Hepatocyte (in vitro differentiated cells): ENCODE measurements at regions not wholly inside any gene's neighbourhood (a gene's known extent, or its start where the extent isn't known, plus 50 kb on each side); places are given as distances from the start of the nearest gene placed in this dataset.

Source experiments
- CTCF ChIP-seq: fragments of 200-600 bp; sonication (generic); IDR thresholded peaks from 2 replicates; pipeline ENCODE4 v1.5.1; 2016; ENCODE audit warnings: antibody characterized with exemption, mild to moderate bottlenecking; ENCODE audit not compliant: poor library complexity
- EZH2 ChIP-seq: fragments of 200-600 bp; sonication (generic); IDR thresholded peaks from 2 replicates; pipeline ENCODE4 v1.6.1; 2016; ENCODE audit warnings: antibody characterized with exemption, mild to moderate bottlenecking, borderline replicate concordance

DNA sequence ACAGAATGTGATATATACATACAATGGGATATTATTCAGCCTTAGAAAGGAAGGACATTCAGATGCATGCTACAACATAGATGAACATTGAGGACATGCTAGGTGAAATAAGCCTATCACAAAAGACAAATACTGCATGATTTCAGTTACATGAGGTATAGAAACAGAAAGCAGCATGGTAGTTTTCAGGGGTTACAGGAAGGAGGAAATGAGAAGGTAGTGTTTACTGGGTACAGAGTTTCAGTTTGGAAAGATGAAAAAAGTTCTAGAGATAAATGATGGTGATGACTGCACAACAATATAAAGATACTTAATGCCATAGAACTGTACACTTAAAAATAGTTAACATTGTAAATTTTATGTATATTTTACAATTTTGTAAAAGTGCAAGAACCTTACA lies 266.7 kb upstream of the C11orf87 start:
- no peak for TF ChIP-seq CTCF
- no peak for TF ChIP-seq EZH2
